Amniotic epithelial cell (primary cell): ENCODE measurements at regions not wholly inside any gene's neighbourhood (a gene's known extent, or its start where the extent isn't known, plus 50 kb on each side); places are given as distances from the start of the nearest gene placed in this dataset.

ENCODE experiments used
- DNase-seq: peaks from one replicate; pipeline ENCODE4 v3.0.0-alpha.2; 2010; ENCODE audit warnings: low read depth

DNA sequence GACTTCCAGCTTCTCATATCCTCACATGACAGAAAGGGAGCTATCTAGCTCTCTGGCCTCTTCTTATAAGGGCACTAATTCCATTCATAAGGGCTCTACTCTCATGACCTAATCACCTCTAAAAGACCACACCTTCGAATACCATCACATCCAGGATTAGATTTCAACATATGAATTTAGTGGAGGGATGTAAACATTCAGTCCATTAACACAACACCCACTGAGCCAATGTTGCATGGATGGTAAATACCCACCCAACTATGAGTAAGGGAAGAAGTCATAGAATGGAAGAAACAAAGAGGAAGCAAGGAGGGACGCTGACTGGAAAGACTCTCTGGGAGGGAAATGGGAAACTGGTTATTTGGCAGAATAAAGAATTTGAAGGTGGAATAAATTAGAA lies 112.6 kb upstream of the CCDC112 start:
- no peak for DNase-seq

DNA sequence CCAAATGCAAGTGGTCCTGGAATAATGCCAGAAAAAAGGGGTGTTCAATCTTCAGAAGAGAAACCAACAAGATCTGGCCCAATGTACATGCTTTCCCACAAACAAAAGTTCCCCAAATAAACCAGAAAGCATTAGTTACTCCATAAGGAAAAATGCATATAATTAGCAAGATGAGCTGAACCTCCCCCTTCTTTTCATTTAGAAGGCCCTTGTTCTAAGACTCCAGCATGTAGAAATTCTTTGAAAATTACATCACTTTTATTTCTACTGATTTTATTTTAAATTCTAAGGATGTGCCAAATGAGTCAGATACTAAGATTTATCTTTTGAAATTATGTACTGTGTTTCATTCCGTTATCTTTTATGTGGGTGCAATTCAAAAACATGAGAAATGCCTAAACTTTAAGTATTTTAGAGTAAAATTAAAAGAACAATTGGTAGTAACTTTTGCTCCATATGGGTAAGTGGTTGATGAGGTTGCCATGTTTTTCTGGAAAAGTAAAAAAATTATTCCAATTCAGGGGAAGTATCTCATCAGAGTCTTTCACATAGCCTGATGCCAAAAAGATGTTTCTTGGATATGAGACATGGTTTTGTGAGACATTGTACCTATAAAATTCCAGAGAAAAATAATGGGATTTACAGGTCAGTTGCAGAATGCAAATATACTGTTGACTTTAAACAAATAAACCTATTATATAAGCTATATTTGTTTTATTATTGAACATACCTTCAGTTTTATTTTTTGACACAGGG lies 106.5 kb upstream of the CCDC112 start:
- peak; percentile 80 for DNase-seq

- no peak for DNase-seq
Measured at GRCh38 chr5:115402092-115402491, 105.6 kb upstream of the CCDC112 start.

GRCh38 chr5:115398719-115399118 lies 102.3 kb upstream of the CCDC112 start:
- peak; percentile 97 for DNase-seq

GRCh38 chr5:115396688-115397087 lies 100.2 kb upstream of the CCDC112 start:
- peak; percentile 81 for DNase-seq

DNA sequence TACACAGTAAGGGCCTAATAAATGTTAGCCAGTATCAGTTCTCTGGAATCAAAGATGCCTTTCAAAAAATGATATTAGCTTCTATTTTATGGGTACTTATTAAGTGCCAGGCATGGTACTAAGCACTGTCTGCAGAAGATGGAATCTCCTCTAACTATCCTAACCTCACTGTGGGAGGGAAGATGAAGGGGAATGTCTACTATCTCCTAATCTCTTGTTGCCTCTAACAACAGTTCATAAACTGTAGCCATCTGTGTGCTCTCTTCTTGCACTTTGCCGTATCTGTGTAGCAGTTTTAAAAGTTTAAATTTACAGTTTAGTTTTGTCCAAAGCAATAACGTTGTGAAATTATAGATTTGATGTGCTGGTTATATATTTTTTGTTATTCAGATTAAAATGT lies 99.6 kb upstream of the CCDC112 start:
- DNase-seq: peak; percentile 81

GRCh38 chr5:115394531-115394930 lies 98.1 kb upstream of the CCDC112 start:
- DNase-seq: no peak

DNA sequence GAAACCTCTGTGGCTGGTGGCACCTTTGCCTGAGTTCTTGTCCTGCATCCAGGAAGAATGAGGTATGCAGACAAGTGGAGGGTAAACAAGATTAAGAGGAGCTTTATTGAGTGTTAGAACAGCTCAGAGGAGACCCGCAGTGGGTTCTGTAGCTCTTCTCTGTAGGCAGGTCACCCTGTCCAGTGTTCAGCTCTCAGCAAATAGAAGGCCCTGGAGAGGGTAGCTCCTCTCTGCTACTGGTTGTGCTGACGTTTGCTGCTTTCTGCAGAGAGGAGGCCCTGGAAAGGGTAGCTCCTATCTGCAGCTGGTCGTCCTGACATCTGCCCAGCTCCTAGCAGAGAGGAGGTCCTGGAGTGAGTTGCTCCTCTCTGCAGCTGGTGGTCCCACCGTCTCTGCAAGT lies 96.8 kb upstream of the CCDC112 start:
- no peak for DNase-seq

DNA sequence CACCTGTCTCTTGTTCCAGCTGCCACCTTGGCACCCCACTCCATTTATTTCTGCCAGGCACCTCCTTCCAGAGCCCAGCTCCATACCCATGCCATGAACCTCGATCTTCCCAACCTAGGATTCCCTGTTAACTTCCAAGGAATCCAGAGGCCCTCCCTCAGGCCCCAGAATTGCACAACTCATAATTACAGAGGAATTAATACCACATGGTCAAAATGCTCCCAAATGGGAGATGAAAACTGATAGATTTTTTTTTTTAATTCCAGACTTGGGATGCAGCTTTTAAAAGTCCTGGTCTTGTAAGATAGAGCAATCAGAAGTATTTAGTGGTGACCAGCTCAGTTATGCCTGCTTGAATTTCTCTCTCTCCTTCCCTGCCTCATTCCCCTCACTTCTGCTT lies 96.2 kb upstream of the CCDC112 start:
- DNase-seq: no peak

DNA sequence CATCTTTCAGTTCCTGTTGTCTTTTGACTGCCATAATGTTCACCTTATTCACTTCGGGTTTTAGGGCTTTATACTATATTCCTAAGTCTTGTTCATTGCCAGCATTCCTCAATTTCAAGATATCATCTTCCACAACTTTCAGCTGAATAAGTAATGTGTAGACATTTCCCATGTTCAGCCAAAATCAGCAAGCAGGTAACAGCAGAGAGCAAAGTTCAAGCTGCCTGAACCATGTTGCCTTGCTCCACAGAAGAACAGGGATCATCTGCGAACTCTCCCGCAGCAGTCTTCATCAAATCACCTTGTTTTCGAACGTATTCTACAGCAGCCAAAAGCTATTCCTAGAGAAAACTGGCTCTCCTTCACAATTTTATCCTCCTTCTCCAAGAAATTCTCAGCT lies 95.3 kb upstream of the CCDC112 start:
- no peak for DNase-seq

DNA sequence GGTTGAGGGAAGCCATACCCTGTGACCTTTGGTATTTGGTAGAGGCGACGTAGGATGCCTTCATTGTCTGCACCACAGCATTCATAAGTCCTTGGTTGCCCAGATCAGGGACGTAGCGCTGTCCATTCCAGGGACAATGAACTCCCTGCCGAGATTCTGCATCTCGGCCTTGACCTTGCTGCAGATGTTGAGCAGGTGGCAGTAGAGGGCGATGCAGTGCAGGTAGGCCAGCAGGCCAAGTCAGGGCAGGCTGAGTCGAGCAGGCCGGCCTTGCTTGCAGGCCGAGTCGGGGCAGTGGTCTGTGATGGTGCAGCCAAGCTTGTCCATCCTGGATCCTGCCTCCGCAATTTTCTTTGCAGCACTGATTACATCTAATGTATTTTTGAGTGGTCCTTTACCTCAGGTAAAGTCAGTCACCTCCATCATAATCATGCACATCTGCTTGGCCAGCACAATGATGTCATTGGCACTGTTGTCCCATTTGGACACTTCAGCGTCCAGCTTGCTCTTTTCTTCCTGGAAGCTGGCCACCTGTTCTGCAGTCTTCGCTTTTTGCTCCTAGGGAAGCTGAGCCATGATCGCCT lies 93.4 kb upstream of the CCDC112 start:
- no peak for DNase-seq

DNA sequence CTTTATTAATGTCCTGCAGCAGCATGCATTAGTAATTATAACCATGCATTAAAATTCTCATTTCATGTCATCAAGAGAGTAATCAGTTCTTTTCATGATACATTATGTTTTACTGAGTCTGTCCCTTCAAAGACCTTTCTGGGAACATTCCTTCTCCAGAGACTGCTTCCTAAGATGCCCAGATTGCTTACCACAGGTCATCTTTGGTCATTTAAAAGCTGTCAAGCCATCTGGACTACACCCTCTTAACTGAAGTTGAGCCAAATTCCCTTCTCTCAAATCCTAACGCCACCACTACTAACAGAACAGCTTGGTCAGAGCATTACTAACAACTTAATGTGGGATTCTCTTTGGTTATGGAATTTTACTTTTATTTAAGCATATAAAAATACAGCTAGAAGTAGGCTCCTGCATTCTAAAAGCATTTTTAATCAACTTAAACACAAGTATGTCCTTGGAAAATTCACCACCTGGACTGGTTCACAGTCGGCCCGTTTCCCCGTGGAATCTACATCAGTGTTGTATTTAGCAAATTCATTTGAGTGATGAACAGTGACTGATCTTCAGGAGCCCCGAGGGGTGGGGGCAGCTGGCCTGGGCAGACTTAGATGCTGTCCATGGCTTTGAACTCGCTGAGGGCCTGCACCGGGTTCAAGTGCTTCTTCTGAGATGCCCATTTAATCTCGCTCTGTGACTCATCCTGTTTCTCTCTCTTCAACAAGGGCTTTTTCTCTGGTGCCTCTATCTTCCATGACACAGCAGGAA lies 92.8 kb upstream of the CCDC112 start:
- DNase-seq: peak; percentile 27

DNA sequence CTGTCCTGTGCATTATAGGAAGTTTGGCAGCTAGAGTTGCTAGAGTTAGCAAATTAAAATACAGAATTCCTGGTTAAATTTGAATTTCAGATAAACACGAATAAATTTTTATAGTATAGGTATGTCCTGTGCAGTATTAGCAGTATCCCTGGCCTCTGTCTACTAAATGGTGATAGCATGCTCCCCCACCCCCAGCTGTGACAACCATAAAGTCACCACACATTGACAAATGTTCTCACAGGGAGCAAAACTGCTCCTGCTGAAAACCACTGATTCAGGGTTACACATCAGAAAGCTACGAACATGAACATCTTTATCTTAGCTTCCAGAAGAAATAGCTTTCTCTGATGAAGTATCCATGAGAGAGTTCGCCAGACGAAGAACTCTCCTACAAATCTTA lies 91.8 kb upstream of the CCDC112 start:
- peak; percentile 34 for DNase-seq

GRCh38 chr5:115387816-115388215 lies 91.4 kb upstream of the CCDC112 start:
- no peak for DNase-seq

DNA sequence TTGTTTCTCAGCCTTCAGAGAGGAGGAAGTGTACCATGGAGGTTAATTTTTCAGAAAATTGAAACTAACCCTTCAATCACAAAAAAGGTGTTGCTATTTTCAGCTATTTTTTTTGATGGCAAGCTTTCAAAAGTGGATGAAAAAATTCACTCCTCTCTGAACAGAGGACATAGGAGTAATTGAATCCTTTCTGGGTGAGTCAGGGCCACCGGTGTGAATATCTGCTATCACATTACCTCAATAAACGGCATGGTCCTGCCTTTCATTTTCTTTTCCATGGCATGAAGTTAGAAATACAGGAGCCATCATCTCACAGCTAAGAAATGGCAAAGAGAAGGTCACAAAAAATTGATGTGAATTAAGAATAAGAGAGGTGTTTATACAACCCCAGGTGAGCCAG lies 90.2 kb upstream of the CCDC112 start:
- no peak for DNase-seq

DNA sequence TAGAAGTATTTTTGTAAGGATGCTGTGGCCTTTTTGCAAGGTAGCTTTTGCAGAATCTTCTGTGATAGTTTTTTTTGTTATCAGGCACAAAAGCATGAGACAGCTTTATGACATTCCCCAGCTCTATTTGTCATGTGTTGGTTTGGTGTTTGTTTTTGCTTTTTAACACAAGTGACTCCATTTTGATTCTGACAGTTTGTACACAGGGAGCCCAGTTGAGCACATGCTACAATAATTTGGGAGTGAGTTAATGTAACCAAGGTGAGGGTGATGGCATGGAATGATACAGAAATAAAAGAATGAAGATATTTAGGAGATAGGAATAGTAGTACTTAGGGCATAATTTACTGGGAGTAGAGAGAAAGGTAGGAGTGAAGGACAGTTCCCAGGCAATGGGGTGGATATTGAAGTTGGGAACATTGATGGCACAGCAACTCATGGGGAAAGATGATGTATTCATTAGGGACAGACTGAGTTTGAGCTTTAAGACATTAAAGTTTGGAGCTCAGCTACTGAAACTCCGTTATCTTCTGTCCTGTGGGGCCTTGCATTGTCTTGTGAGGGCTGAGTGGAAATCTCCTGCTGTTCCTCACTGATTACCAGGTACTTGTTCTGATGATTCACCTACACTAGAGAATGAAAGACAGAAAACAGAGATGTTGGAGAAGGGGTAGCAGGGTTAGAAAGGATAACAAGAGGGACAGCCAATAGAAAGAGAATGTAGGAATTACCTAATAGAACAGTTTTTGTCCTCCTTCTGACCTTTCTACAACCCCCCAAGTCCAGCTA lies 88.3 kb upstream of the CCDC112 start:
- no peak for DNase-seq

DNA sequence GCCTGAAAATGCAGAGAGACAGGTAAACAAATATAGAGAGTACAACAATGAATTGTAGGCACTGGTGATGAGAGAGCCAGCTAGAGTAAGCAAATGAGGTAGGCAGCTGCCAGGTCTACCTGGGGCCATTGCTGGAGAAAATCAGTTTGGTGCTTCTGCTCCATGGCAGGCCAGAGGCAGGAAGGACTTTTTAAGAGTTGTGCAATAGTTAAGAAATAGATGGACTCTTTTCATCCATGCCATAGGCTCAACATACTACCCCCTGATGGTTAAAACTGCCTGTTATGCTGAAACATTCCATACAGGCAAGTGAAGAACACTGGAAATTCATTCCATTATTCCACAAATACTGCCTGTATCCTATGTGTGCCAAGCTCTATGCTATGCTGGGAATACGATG lies 86.5 kb upstream of the CCDC112 start:
- DNase-seq: no peak

DNA sequence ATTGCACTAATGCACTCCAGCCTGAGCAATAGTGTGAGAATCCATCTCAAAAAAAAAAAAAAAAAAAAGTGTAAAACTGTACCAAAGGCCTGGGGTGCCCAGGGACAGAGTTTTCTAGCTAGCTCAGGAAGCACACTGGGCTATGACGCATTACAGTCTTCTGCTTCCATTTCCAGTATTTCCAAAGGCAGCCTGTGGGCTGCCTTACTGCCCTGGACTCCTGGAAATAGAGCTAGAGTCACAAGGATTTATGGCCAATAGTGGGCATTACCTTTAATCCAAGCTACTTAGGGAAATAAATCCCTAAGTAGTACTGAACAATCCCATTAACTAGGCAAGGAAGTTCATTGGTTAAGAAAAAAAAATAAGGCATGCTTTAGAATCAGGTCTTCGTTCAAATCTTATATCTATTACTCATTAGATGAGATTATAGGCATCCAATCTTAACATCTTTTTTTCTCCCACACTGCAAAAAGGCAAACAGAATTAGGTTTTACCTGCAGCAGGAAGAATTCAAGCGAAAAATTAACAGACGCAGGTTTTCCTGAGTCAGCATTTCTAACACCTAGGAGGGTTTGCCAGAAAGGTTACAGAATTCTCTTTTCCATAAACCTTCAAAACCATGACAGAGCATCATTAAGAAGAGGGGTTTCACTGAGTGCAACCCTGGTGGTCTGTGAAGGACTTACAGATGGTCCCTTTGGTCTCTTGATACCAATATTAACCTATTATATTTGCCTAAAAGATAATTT lies 85.6 kb upstream of the CCDC112 start:
- no peak for DNase-seq

DNA sequence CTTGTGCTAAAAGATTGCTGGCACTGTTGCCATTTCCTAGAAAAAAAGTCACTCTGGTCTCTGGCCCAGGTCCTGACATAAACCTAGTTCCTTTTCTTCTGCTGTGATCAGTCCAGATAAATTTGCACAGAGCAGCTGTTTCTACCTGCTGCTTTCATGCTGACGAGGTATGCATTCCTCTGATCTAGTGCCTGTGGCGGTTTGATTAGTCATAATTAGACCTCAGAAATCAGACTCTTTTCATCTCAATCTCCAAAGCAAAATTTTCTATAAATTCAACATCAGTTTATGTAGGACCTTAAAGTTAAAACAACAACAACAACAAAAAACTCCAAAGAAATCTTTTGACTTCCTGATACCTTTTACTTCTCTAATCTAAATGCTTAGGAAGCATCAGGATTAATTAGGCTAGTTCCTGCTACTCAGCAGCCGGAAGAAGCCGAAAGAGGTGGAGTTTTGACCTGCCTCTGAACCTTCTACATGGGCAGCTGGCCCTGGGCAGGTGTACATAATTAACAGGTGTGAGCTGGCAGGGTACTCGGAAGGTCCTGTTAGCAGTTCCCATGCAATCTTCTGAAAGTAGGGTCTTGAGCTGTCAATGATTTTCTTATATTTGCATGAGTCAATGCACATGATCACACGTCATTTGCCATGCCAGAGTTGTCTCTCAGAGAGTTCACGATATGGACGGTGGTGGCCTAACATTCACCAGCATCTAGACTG lies 83.3 kb upstream of the CCDC112 start:
- no peak for DNase-seq

DNA sequence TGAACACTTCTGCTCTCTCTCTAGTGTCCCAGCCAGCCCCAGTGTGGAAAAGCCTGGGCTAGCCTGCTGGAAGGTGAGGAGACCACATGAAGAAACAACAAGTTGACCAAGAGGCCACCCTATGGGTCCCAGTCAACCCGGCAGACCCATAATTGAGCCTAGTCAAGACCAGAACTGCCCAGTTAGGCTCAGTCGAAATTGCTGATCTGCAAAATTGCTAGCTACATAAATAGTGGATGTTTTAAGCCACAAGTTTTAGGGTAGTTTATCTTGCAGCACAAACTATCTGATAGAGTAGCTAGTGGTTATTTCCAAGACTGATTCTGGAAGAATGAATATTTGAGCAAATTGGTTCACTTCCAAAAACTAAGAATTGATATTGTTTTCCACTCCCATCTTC lies 82.3 kb upstream of the CCDC112 start:
- no peak for DNase-seq
